ENCODE measurements at regions not wholly inside any gene's neighbourhood (a gene's known extent, or its start where the extent isn't known, plus 50 kb on each side); places are given as distances from the start of the nearest gene placed in this dataset.

DNA sequence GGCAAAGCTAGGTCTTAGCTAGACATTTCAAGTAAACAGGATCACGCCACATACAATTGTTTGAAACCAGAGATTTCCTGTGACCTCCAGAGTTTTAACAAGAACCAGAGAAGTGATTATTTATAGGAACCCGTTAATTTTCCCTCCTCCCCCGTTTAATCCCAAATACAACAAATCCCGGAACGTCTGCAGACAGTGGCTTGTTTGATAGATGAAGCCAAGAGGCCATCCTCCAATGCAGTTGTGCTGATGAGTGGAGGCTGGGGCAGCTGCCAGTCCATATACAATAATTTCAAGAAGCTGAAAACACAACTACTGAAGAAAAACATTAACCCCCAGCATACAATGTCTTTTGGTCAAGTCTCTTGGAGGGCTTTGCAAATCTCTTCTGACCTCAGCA, 971.6 kb upstream of the ZNF722 start:
- no peak overlapping the region for H3K27ac ChIP-seq
- TF ChIP-seq, protein P1, sequence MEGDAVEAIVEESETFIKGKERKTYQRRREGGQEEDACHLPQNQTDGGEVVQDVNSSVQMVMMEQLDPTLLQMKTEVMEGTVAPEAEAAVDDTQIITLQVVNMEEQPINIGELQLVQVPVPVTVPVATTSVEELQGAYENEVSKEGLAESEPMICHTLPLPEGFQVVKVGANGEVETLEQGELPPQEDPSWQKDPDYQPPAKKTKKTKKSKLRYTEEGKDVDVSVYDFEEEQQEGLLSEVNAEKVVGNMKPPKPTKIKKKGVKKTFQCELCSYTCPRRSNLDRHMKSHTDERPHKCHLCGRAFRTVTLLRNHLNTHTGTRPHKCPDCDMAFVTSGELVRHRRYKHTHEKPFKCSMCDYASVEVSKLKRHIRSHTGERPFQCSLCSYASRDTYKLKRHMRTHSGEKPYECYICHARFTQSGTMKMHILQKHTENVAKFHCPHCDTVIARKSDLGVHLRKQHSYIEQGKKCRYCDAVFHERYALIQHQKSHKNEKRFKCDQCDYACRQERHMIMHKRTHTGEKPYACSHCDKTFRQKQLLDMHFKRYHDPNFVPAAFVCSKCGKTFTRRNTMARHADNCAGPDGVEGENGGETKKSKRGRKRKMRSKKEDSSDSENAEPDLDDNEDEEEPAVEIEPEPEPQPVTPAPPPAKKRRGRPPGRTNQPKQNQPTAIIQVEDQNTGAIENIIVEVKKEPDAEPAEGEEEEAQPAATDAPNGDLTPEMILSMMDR (IDR thresholded peaks at IDR 0.05): no peak
- no peak for TF ChIP-seq ZFX (IDR thresholded peaks at IDR 0.05; ENCODE audit: borderline replicate concordance)

DNA sequence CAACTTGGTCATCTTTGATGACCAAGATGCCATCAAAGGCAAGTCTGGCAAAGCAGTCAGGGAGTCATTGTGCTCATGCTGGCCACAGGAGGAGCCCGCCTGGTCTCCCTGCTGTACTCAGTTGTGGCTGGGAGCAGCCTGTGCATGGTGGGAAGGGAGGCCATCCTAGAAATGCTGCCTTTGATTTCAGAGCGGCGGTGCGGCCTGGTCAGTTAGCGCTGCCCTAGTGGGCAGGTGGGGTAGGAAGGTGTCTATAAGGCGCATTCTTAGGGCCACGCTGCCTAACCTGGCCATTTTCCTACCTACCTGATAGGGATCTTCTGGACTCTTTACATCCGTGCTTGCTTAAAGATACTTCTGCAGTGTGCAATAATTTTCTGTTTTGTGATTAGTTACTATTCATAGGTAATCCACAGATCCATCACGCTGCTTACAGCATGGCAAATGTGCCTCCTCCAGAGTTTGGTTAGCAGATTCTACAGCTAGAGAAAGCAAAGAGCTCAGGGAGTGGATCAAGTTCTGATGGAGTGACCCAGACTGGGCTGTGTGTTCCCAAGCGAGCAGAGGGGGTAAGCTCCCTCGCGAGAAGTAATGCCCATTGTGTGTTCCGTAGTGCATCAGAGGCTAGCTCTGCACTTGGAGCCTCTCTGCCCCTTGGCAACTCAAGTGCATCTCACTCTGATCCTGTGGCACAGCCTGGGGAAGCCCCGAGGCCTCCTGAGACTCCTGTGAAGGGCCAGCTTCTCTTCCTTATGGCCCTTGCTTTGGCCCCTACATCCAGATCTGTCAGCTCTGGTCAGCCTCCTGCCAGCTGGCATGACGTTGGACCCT, 970.1 kb upstream of the ZNF722 start:
- TF ChIP-seq, protein P1 (IDR thresholded peaks at IDR 0.05): no peak
- TF ChIP-seq ZFX (IDR thresholded peaks at IDR 0.05; ENCODE audit: borderline replicate concordance): no peak
- H3K27ac ChIP-seq: no peak overlapping the region

DNA sequence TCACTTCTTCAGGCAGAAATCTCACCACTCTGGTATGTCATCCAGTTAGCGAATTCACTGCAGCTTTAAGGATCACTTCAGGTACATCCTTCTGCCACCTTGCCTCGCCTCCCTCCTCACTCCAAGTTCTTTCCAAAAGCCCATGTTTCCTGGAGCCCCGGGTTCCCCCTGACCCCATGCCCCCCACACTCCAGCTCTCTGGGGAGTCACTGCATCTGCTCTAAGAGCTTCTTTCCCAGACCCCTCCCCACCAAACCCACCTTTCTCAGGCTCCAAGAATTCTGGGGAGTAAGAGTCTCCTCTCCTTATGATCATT, 969.5 kb upstream of the ZNF722 start:
- no peak overlapping the region for H3K27ac ChIP-seq
- TF ChIP-seq, protein P1 (IDR thresholded peaks at IDR 0.05): no peak
- TF ChIP-seq ZFX (IDR thresholded peaks at IDR 0.05; ENCODE audit: borderline replicate concordance): no peak

DNA sequence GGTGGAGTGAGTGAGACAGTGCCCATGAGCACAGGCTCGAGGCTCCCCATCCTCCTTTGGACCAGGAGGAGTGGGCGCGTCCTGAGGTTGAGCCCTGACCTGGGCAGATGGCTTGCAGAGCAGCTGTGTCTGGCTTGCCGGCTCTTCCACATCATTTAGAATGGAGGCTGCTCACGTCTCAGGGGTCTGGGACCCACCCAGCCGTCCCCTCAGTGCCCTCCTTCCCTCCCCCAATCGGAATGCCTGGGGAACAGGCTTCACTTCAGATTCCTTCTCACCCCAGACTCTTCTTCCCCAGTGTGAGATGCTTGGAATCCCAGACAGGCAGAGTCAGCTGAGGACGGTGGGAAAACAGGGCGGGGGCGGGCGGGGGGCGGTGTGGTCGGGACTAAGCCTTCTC, 968.6 kb upstream of the ZNF722 start:
- TF ChIP-seq ZFX (IDR thresholded peaks at IDR 0.05; ENCODE audit: borderline replicate concordance): no peak
- TF ChIP-seq, protein P1 (IDR thresholded peaks at IDR 0.05): no peak
- no peak overlapping the region for H3K27ac ChIP-seq

DNA sequence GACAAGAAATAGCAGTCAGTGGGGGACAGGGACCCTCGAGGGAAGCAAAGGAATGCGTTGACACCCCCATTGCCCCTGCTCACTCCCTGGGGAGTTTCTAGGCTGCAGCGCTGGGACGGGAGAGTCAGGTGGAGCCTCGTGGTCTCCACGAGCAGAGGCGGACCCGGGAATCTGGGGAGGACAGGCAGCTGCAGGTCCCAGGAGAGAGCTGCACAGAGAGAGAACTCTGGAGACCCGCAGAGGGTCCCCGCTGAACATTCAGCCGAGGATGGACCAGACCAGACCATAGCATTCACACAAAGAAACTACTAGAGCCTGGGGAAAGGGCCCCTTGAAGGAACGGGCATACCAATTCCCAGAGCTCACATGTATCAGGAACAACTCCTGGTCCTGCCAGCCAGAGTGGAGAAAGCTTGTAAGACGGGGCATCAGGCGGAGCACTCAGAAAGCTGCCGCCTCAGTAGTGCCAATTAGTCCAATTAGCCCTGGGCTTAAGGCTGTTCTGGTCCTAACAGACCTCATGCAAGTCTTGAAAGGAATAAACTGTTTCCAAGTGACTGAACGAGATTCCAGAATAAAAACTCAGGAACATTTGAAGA, 966.7 kb upstream of the ZNF722 start:
- H3K27ac ChIP-seq: no peak overlapping the region
- TF ChIP-seq, protein P1 (IDR thresholded peaks at IDR 0.05): no peak
- TF ChIP-seq ZFX (IDR thresholded peaks at IDR 0.05; ENCODE audit: borderline replicate concordance): no peak

DNA sequence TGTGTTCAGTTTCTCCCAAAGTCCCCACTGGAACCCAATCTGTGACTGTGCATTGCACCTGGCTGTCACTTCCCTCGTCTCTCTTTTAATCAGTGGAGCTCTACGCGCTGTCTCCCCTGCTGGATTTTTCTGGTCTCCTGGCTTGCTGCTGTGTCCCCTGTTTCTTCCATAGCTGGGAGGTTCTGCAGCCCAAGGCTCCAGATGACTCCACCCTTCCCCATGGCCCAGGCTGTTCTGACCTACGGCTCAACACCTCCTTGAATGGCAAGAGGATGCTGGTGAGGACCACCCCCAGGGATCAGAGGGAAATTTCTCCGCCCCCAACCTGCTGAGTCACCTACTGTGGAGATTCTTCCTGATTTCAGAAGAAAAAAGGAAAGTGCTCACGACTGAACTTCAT, 961.4 kb upstream of the ZNF722 start:
- no peak for TF ChIP-seq ZFX (IDR thresholded peaks at IDR 0.05; ENCODE audit: borderline replicate concordance)
- TF ChIP-seq, protein P1 (IDR thresholded peaks at IDR 0.05): no peak
- no peak overlapping the region for H3K27ac ChIP-seq

DNA sequence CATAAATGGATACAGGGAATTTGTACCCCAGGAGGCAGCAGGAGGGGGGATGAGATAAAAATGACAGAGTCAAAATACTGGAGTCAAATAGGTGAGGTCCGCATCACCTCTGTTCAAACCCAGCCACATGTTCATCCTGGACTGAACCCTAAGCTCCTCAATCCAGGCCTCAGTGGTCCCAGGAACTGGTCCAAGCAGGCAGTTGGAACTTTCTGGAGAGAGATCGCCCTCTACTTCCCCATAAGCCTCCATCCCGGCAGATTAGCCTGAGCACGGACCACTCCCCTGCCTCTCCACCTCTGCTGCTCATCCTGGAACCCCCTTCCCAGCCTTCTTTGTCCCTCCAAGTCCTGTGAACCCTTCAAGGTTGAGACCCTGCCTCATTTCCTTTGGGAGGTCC, 959.7 kb upstream of the ZNF722 start:
- no peak overlapping the region for H3K27ac ChIP-seq
- TF ChIP-seq ZFX (IDR thresholded peaks at IDR 0.05; ENCODE audit: borderline replicate concordance): no peak
- TF ChIP-seq, protein P1 (IDR thresholded peaks at IDR 0.05): no peak

All from 22Rv1 (cell line).